GM12878 (cell line): ENCODE measurements at regions not wholly inside any gene's neighbourhood (a gene's known extent, or its start where the extent isn't known, plus 50 kb on each side); places are given as distances from the start of the nearest gene placed in this dataset.

Experiments
- ATAC-seq: fragments of 200-7000 bp; cut with Tn5 transposase; 3 replicates; pipeline ENCODE4 v1.9.1; 2020; ENCODE audit warnings: mild to moderate bottlenecking, moderate library complexity
- BruUV-seq: library from RNA; stranded (reverse); fragments of 400-500 nt; replicated peaks from 2 replicates; lab custom pipeline; 2021; lab: Mats Ljungman, UMichigan
- CTCF ChIA-PET: fragments of 300-600 bp; sonication (Branson Sonifier 250); formaldehyde crosslinking; extraction: SDS; loops from one replicate; lab custom pipeline; 2021; ENCODE audit warnings: inconsistent platforms; lab: Yijun Ruan, JAX
- POLR2A ChIA-PET: fragments of 350-600 bp; formaldehyde crosslinking; extraction: SDS; loops from one replicate; lab custom pipeline; 2021; ENCODE audit warnings: inconsistent platforms; lab: Charles Lee
- RAD21 ChIA-PET: fragments of 300-600 bp; sonication (Branson Sonifier 250); formaldehyde crosslinking; loops from one replicate; lab custom pipeline; 2023; ENCODE audit warnings: antibody characterized with exemption; ENCODE audit not compliant: unreplicated experiment; lab: Charles Lee
- SMC1A ChIA-PET: fragments of 300-600 bp; sonication (Branson Sonifier 250); formaldehyde crosslinking; loops from one replicate; lab custom pipeline; 2023; ENCODE audit not compliant: unreplicated experiment, uncharacterized antibody; lab: Charles Lee
- DNase-seq: peaks from one replicate; pipeline ENCODE4 v3.0.0-alpha.2; 2011; ENCODE audit warnings: low read depth, low spot score
- FAIRE-seq: peaks from 3 replicates; lab custom pipeline; 2011; peaks lifted over from hg19 to GRCh38; lab: Jason Lieb, UNC
- H2AFZ ChIP-seq: 2 replicates; pipeline ENCODE4 v1.6.0; 2011; ENCODE audit warnings: low read depth, low read length, control low read depth; ENCODE audit not compliant: control insufficient read depth
- H3K27ac ChIP-seq: 2 replicates; pipeline ENCODE4 v1.5.1; 2011; ENCODE audit warnings: control low read depth; ENCODE audit not compliant: control insufficient read depth, insufficient read depth
- H3K27me3 ChIP-seq, 2 experiments: replicated peaks in 1 of 2; 2 replicates each; pipeline versions ENCODE4 v1.6.0 to v1.6.1; 2011; ENCODE audit warnings: low read length in 1 of 2; ENCODE audit not compliant: control insufficient read depth in 2 of 2, insufficient read depth in 2 of 2
- H3K36me3 ChIP-seq, 2 experiments: 2 replicates each; pipeline ENCODE4 v1.5.1; 2011; ENCODE audit warnings: low read length in 1 of 2; ENCODE audit not compliant: control insufficient read depth in 2 of 2, insufficient read depth in 2 of 2
- H3K4me1 ChIP-seq: 2 replicates; pipeline ENCODE4 v1.6.1; 2011; ENCODE audit warnings: mild to moderate bottlenecking, low read length, moderate library complexity, mixed read lengths; ENCODE audit not compliant: control insufficient read depth, insufficient read depth
- H3K4me2 ChIP-seq: 2 replicates; pipeline ENCODE4 v1.6.0; 2011; ENCODE audit warnings: control low read depth; ENCODE audit not compliant: control insufficient read depth, insufficient read depth
- H3K4me3 ChIP-seq: fragments of 200-600 bp; sonication (generic); 2 replicates; pipeline ENCODE4 v1.5.1; 2016
- H3K79me2 ChIP-seq: 2 replicates; pipeline ENCODE4 v1.6.0; 2011; ENCODE audit warnings: low read length; ENCODE audit not compliant: control insufficient read depth, insufficient read depth
- H3K9ac ChIP-seq: 2 replicates; pipeline ENCODE4 v1.8.0; 2011; ENCODE audit warnings: low read length, control low read depth, mixed read lengths; ENCODE audit not compliant: control insufficient read depth, insufficient read depth
- H3K9me3 ChIP-seq: replicated peaks from 3 replicates; pipeline ENCODE4 v1.5.1; 2011; ENCODE audit warnings: mild to moderate bottlenecking, low read length; ENCODE audit not compliant: control insufficient read depth, insufficient read depth
- H4K20me1 ChIP-seq: 2 replicates; pipeline ENCODE4 v1.6.0; 2011; ENCODE audit not compliant: control insufficient read depth, insufficient read depth
- BCL11A ChIP-seq: IDR thresholded peaks from 2 replicates; pipeline ENCODE4 v1.6.1; 2011; ENCODE audit warnings: low read depth, low read length
- BCLAF1 ChIP-seq: fragments of 450-650 bp; IDR thresholded peaks from 2 replicates; pipeline ENCODE4 v1.6.1; 2017; ENCODE audit warnings: antibody characterized with exemption, mild to moderate bottlenecking, moderate library complexity
- CREB1 ChIP-seq: IDR thresholded peaks from 2 replicates; pipeline ENCODE4 v1.6.1; 2012; ENCODE audit warnings: low read depth, mild to moderate bottlenecking, inconsistent platforms
- ETV6 ChIP-seq, 2 experiments: fragments of 450-650 bp in 1 of 2; IDR thresholded peaks in 1 of 2; conservative IDR thresholded peaks in 1 of 2; 2 replicates each; pipeline ENCODE4 v1.6.1; 2014; ENCODE audit warnings: antibody characterized with exemption in 1 of 2, borderline replicate concordance in 1 of 2, low read depth in 1 of 2, mild to moderate bottlenecking in 1 of 2, moderate library complexity in 1 of 2
- HDAC2 ChIP-seq: fragments of 200-600 bp; sonication (generic); IDR thresholded peaks from 2 replicates; pipeline ENCODE4 v1.6.1; 2017
- MTA2 ChIP-seq: fragments of 450-650 bp; IDR thresholded peaks from 2 replicates; pipeline ENCODE4 v1.6.1; 2016; ENCODE audit warnings: low read depth, mild to moderate bottlenecking, moderate library complexity
- NFYA ChIP-seq: IDR thresholded peaks from 2 replicates; pipeline ENCODE4 v1.6.1; 2011; ENCODE audit warnings: low read depth, mild to moderate bottlenecking, low read length, improper control_type of control experiment, borderline replicate concordance
- NR2C1 ChIP-seq: fragments of 450-650 bp; IDR thresholded peaks from 2 replicates; pipeline ENCODE4 v1.6.1; 2017; ENCODE audit warnings: antibody characterized with exemption, mild to moderate bottlenecking, moderate library complexity
- RBBP5 ChIP-seq: fragments of 200-600 bp; sonication (generic); conservative IDR thresholded peaks from 2 replicates; pipeline ENCODE4 v1.6.1; 2016
- SRF ChIP-seq, 2 experiments: IDR thresholded peaks; 2 replicates each; pipeline ENCODE4 v1.6.1; 2011; ENCODE audit warnings: low read depth in 2 of 2, low read length in 2 of 2, mild to moderate bottlenecking in 1 of 2, moderate library complexity in 1 of 2
- TCF12 ChIP-seq: IDR thresholded peaks from 2 replicates; pipeline ENCODE4 v1.6.1; 2011; ENCODE audit warnings: low read depth, mild to moderate bottlenecking, low read length
- TCF3 ChIP-seq: IDR thresholded peaks from 2 replicates; pipeline ENCODE4 v1.6.1; 2012; ENCODE audit warnings: low read depth, mild to moderate bottlenecking, low read length, borderline replicate concordance; ENCODE audit not compliant: insufficient read depth
- ZZZ3 ChIP-seq: IDR thresholded peaks from 2 replicates; pipeline ENCODE4 v1.6.1; 2011; ENCODE audit warnings: low read depth; ENCODE audit not compliant: control insufficient read depth, insufficient read length
- WGBS: methylation state at CpG from one replicate; pipeline ENCODE4 v1.1.6; 2016; ENCODE audit warnings: low lambda C conversion rate; ENCODE audit not compliant: insufficient replicate concordance, insufficient coverage; ENCODE audit errors: missing lambda C conversion rate; 5-methylcytosine and 5-hydroxymethylcytosine counted together
- in situ Hi-C: fragments of 300-500 bp; cut with MboI; formaldehyde crosslinking; loops from 9 replicates; pipeline ENCODE4 v1.14.3; 2018; ENCODE audit warnings: mixed read lengths
- intact Hi-C: fragments of 100-400 bp; cut with micrococcal nuclease; formaldehyde crosslinking; loops from one replicate; pipeline ENCODE4 v1.14.2; 2022; ENCODE audit not compliant: unreplicated experiment

- ChIA-PET SMC1A (no interaction called here), POLR2A (no interaction called here), CTCF (no interaction called here), RAD21 (no interaction called here)
- Histone ChIP-seq H3K9ac (no peak overlapping the region), H3K27me3 (no peaks in the 10 kb centered on the region), H3K4me2 (no peak overlapping the region), H4K20me1 (no peaks in the 10 kb centered on the region), H2AFZ (no peak overlapping the region), H3K36me3 (no peaks in the 10 kb centered on the region), H3K27ac (no peak overlapping the region), H3K79me2 (no peaks in the 10 kb centered on the region), H3K4me1 (no peaks in the 10 kb centered on the region), H3K9me3 (no peaks in the 10 kb centered on the region), H3K4me3 (no peak overlapping the region)
- FAIRE-seq (no peak), ATAC-seq (no peak), DNase-seq (no peak)
- 0% methylated on average over 2 of the region's 2 CpGs for WGBS
- no peak for TF ChIP-seq SRF (IDR thresholded peaks at IDR 0.05; ENCODE audit: low read depth in 2 of 2, low read length in 2 of 2)
- TF ChIP-seq NR2C1: no peak
- no peak for TF ChIP-seq ETV6 (conservative IDR thresholded peaks at IDR 0.05 in 1 of 2, IDR thresholded peaks at IDR 0.05 in 1 of 2; ENCODE audit: borderline replicate concordance in 1 of 2, low read depth in 1 of 2)
- no peak for TF ChIP-seq TCF12
- TF ChIP-seq CREB1: no peak
- no peak for TF ChIP-seq BCLAF1
- TF ChIP-seq TCF3: no peak
- TF ChIP-seq RBBP5: no peak
- TF ChIP-seq NFYA: no peak
- no peak for TF ChIP-seq MTA2
- TF ChIP-seq HDAC2: no peak
- no peak for TF ChIP-seq BCL11A
- no peak for TF ChIP-seq ZZZ3
- intact Hi-C loops: no loop called here
- in situ Hi-C loops: no loop called here
- BruUV-seq: no TSS peak
Observed at GRCh38 chr10:85222300-85222699, 893.9 kb downstream of the CCSER2 start.
